Immature natural killer cell (primary cell): ENCODE measurements at regions not wholly inside any gene's neighbourhood (a gene's known extent, or its start where the extent isn't known, plus 50 kb on each side); places are given as distances from the start of the nearest gene placed in this dataset.

ENCODE experiments used
- DNase-seq, 3 donors: peaks; one replicate each; pipeline ENCODE4 v3.0.0; 2022; ENCODE audit warnings: mixed read lengths in 1 of 3
- H3K27ac Mint-ChIP-seq, 6 donors: one replicate each; pipeline ENCODE4 v1.8.0; 2020; ENCODE audit warnings: mixed read lengths in 6 of 6, mild to moderate bottlenecking in 5 of 6, inconsistent platforms in 4 of 6, moderate library complexity in 3 of 6
- H3K27me3 Mint-ChIP-seq, 3 donors: one replicate each; pipeline ENCODE4 v1.8.0; 2020 to 2021; ENCODE audit warnings: low read depth in 3 of 3, mild to moderate bottlenecking in 3 of 3, mixed read lengths in 3 of 3, moderate library complexity in 3 of 3, inconsistent platforms in 1 of 3
- H3K36me3 Mint-ChIP-seq, 3 donors: one replicate each; pipeline ENCODE4 v1.8.0; 2020; ENCODE audit warnings: mixed read lengths in 3 of 3, inconsistent platforms in 2 of 3, mild to moderate bottlenecking in 2 of 3
- H3K4me1 Mint-ChIP-seq, 2 donors: one replicate each; pipeline ENCODE4 v1.8.0; 2020; ENCODE audit warnings: inconsistent platforms in 2 of 2, mild to moderate bottlenecking in 2 of 2, mixed read lengths in 2 of 2, moderate library complexity in 1 of 2
- H3K4me3 Mint-ChIP-seq, 5 donors: one replicate each; pipeline ENCODE4 v1.8.0; 2020; ENCODE audit warnings: mild to moderate bottlenecking in 5 of 5, mixed read lengths in 5 of 5, inconsistent platforms in 3 of 5, moderate library complexity in 3 of 5
- H3K9me3 Mint-ChIP-seq, 6 donors: one replicate each; pipeline ENCODE4 v1.8.0; 2020; ENCODE audit warnings: mild to moderate bottlenecking in 6 of 6, mixed read lengths in 6 of 6, inconsistent platforms in 4 of 6, moderate library complexity in 3 of 6

DNA sequence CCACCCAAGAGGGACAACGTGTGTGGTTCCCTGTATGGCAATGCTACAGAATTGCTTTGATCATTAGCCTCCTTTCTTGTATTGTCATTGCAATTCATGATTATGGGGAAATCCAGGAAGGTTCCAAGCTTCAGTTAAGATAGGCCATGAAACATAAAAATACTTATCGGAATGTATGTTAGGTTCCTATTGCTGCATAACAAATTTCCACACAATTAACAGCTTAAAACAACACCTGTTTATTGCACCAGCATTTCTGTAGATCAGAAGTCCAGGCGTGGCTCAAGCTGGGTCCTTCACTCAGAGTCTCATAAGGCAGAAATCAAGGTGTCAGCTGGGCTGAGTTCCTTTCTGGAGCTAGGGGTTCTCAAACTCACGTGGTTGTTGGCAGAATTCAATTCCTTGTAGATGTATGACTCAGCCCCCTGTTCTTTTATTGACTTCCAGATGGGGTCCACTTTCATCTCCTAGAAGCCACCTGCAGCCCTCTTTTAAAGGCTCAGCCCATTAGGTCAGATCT, 365.6 kb upstream of the TMPO start:
- no peak for DNase-seq
- Mint-ChIP-seq H3K27ac (no peak overlapping the region), H3K4me1 (no peaks in the 10 kb centered on the region), H3K36me3 (no peaks in the 10 kb centered on the region), H3K4me3 (no peak overlapping the region), H3K9me3 (peaks cover 0 to 7% (median under 1%) of the 10 kb centered on the region in 6 donors), H3K27me3 (peaks cover 0 to 6% (median under 1%) of the 10 kb centered on the region in 3 donors)

DNA sequence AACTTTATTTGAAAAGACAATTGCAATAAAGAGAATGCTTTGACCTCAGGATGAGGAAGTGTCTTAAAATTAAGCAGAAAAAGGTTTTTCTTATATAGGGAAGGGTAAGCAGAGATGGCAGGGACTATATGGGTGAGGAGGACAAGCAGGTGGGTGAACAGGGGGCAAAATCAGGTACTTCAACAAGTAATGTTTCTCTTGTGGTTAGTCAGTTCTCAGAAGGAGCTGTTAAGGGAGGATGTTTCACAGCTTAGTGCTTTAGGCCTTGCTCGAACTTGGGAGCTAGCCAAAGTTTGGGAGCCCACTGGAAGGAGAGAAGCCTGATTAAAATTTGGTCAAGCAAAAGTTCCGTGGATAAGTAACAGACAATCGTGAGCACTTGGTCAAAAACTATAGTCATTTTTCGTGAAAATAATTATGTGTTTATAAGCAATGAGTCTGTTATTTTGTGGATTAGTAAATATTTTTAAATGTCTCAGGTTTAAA, 364.2 kb upstream of the TMPO start:
- DNase-seq, result no peak
- Mint-ChIP-seq H3K27me3 (peaks cover 0 to 6% (median 5%) of the 10 kb centered on the region in 3 donors), H3K4me3 (no peak overlapping the region), H3K9me3 (peaks cover 0 to 8% (median 0%) of the 10 kb centered on the region in 6 donors), H3K4me1 (no peaks in the 10 kb centered on the region), H3K36me3 (no peaks in the 10 kb centered on the region), H3K27ac (no peak overlapping the region)

DNA sequence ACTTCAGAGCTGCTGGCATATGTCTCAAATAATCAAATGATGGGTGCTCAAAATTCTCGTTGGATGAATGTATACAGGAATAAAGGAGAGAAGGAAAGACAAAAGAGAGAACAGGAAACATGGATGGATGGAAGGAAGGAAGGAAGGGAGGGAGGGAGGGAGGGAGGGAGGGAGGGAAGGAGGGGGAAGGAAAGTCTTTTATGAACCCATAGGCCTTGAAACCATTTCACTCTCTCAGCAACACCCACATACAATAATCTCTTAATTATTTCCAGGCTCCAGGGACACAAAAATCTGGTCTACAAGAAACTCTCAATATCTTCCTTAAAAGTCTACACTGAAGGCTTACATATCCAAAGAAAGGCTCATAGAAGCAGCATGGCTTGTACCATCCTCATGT, 363.4 kb upstream of the TMPO start:
- Mint-ChIP-seq H3K9me3 (peaks cover 0 to 12% (median 0%) of the 10 kb centered on the region in 6 donors), H3K27ac (no peak overlapping the region), H3K27me3 (peaks cover 0 to 6% (median 5%) of the 10 kb centered on the region in 3 donors), H3K4me1 (no peaks in the 10 kb centered on the region), H3K36me3 (no peaks in the 10 kb centered on the region), H3K4me3 (no peak overlapping the region)
- DNase-seq, result no peak

DNA sequence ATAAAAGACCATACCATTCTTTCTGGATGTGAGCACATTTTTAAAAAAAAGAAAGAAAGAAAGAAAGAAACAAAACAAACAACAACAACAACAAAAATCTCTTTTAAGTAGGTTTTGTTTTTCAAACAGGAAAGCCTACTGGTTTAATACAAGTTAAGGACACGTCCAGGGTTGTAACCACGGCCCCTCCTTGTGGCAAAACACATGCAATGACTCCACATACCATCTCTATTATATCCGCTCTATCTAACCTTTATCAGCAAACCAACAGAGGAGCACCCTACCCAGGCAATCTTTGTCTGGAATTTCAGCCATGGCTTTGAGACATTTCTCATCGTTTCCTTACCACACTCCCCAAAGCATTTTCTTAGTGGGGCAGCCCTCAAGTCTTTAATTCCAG, 360.5 kb upstream of the TMPO start:
- no peak for DNase-seq
- peaks cover 0 to 9% (median 0%) of the 10 kb centered on the region in 6 donors for H3K9me3 Mint-ChIP-seq
- H3K27me3 Mint-ChIP-seq, result peaks cover 0 to 6% (median 5%) of the 10 kb centered on the region in 3 donors
- H3K27ac Mint-ChIP-seq, result no peak overlapping the region
- no peaks in the 10 kb centered on the region for H3K36me3 Mint-ChIP-seq
- no peak overlapping the region for H3K4me3 Mint-ChIP-seq
- H3K4me1 Mint-ChIP-seq, result no peaks in the 10 kb centered on the region

DNA sequence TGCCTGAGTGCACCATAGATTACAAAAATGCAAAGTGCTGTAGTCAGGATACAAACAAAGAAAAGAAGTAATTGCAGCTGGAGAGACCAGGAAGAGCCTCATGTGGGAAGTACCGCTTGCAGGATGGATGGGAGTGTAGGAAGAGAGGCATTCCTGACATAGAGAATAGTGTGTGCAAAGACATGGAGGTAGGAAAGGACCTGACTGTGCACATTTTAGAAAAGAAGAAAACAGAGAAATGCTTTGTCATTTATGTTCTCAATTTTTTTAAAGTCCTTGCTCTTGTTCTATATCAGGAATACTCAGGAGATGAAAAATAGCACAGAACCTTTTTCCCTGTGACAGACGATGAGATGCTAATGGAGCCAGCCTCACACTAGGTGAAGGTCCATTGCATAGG, 358.7 kb upstream of the TMPO start:
- DNase-seq, result no peak
- no peaks in the 10 kb centered on the region for H3K36me3 Mint-ChIP-seq
- peaks cover 0 to 7% (median 0%) of the 10 kb centered on the region in 6 donors for H3K9me3 Mint-ChIP-seq
- peaks cover 0 to 8% (median 6%) of the 10 kb centered on the region in 3 donors for H3K27me3 Mint-ChIP-seq
- no peak overlapping the region for H3K27ac Mint-ChIP-seq
- no peak overlapping the region for H3K4me3 Mint-ChIP-seq
- H3K4me1 Mint-ChIP-seq, result no peaks in the 10 kb centered on the region

DNA sequence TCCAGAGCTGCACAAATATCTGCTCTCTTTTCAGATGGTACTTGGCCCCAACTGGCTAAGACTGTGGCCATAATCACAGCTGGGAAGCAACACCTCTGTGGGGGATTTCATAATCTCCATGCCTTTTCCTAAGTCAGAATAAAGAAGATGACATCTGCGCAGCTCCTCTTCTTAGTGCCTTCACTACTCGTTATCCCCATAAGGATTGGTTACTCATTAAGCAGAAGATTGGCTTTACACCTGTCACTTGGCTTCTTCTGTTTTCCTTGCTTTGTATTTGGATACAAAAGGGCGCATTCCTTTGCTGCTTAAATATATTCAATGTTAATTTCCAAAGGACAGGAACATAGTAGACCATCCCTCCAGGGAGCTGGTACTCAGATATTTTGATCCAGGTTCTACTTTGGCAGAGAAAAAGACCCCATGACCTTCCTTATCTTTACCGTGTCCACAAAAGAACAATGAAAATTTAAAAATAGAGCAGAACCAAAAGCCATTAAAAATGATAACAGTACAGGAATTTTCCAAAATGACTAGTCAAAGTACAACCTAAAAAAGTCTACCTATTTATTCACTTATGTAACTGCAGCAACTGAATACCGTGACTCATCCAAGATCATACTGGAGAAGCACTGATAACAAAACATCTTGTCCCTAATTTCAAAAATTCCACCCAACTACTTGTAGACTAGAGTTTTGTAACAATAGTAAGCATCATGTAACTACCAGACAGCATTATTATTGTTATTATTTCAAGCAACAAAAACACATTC, 352.3 kb upstream of the TMPO start:
- Mint-ChIP-seq H3K36me3 (no peaks in the 10 kb centered on the region), H3K9me3 (no peaks in the 10 kb centered on the region), H3K4me3 (no peak overlapping the region), H3K27ac (no peak overlapping the region), H3K27me3 (peaks cover 0 to 3% (median 2%) of the 10 kb centered on the region in 3 donors), H3K4me1 (no peaks in the 10 kb centered on the region)
- no peak for DNase-seq

DNA sequence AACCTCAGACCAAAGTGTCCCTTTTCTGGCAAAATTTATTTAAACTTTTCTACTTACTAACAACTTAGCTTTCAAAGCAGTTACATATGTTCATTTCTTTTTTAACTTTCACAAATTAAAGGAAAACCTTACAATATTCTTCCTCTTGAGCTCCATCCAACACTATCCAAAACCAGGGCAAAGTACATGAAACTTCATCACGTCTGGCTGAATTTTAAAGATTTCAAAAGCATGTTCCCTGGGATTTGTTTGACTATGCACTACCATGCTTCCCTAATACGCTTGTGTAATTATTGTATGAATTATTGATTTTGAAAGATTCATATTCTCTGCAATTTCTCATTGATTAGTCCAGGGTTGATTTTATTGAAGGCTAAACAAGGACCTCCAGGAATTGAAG, 343.1 kb upstream of the TMPO start:
- no peak for DNase-seq
- H3K36me3 Mint-ChIP-seq, result no peaks in the 10 kb centered on the region
- no peaks in the 10 kb centered on the region for H3K4me1 Mint-ChIP-seq
- no peaks in the 10 kb centered on the region for H3K27me3 Mint-ChIP-seq
- no peak overlapping the region for H3K27ac Mint-ChIP-seq
- H3K9me3 Mint-ChIP-seq, result peaks cover 0 to 2% (median 0%) of the 10 kb centered on the region in 6 donors
- no peak overlapping the region for H3K4me3 Mint-ChIP-seq

DNA sequence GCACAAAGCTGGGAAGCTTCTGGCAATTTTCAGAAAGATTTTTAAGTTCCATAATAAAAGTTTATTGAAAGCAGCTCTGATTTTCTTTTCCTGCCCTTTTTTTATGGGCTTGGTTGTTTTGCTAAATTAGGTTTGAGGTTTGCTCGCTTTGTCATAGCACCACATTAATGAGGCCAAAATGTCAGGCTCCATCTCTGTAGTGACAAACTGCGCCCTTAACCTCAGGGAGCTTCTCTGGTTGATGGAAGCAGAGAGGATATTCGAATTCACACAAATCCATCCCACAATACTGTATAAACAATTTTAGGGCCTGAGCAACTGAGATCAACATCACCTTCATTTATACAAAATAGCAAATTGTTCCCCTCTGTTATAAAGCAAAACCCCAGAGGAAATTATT, 342.6 kb upstream of the TMPO start:
- Mint-ChIP-seq H3K27me3 (peaks cover 0 to 1% (median 0%) of the 10 kb centered on the region in 3 donors), H3K27ac (no peak overlapping the region), H3K36me3 (no peaks in the 10 kb centered on the region), H3K4me3 (no peak overlapping the region), H3K9me3 (peaks cover 0 to 2% (median 0%) of the 10 kb centered on the region in 6 donors), H3K4me1 (no peaks in the 10 kb centered on the region)
- DNase-seq, result no peak

DNA sequence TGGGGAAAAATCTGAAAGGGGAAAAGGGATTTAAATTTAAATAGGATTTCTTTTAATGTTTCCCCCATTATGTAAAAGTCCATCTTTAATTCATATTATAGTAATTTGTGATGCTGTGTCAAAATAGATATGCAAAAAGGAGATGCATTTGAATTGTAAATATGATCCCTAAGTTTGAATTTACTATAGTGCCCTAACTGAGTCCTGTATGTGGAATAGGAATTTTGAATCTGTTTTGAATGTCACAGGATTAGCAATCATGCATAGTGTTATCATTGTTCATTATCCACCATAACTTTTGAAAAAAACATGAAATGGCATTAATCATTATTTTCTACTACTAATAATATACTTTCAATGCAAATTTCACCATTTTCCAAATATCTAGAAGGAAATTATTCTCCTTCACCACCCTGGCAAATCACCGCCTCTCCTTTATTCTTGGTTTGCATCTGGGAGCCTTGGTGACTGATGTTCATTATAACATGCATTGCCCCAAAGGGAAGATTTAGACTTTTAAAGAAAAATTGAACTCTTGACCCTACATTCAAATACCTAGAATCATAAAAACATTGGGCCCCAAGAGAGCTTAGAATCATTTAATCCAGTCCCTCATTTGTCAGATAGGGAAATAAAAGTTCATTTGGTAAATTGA, 341.5 kb upstream of the TMPO start:
- Mint-ChIP-seq H3K4me1 (no peaks in the 10 kb centered on the region), H3K36me3 (no peaks in the 10 kb centered on the region), H3K9me3 (peaks cover 0 to 2% (median 0%) of the 10 kb centered on the region in 6 donors), H3K27ac (no peak overlapping the region), H3K27me3 (peaks cover 0 to 1% (median 0%) of the 10 kb centered on the region in 3 donors), H3K4me3 (no peak overlapping the region)
- DNase-seq, result no peak

DNA sequence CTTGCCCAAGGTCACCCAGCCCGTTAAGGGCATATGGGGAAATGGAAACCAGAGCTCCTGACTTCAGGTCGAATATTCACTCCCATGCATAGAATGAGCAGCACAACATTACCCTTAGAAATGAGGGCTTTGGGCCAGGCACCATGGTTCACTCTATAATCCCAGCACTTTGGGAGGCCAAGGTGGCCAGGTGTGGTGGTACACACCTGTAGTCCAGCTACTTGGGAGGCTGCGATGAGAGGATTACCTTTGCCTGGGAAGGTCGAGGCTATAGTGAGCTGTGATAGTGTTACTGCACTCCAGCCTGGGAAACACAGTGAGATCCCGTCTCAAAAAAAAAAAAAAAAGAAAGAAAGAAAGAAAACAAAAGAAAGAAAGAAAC, 341.0 kb upstream of the TMPO start:
- DNase-seq, result no peak
- Mint-ChIP-seq H3K27me3 (peaks cover 0 to 1% (median 0%) of the 10 kb centered on the region in 3 donors), H3K9me3 (peaks cover 0 to 2% (median 0%) of the 10 kb centered on the region in 6 donors), H3K4me1 (no peaks in the 10 kb centered on the region), H3K4me3 (no peak overlapping the region), H3K27ac (no peak overlapping the region), H3K36me3 (no peaks in the 10 kb centered on the region)

DNA sequence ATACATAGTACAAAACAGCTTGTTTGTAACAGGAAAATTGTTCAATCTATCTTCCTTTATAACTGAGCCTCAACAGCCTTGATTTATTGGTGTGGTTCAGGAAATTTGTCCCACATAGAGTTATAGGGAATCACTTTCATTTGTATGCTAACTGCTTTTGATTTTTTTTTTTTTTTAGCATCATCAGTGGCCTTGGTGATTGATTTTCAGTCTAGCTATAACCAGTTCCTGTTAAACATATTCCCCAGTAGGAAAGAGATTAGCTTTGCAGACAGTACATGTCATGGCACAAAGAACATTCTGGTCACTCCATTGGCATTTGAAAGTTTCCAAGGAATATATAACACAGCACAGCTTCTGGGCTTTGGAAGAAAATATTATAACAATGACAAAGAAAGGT, 337.3 kb upstream of the TMPO start:
- H3K36me3 Mint-ChIP-seq, result no peaks in the 10 kb centered on the region
- H3K27ac Mint-ChIP-seq, result no peak overlapping the region
- no peaks in the 10 kb centered on the region for H3K4me1 Mint-ChIP-seq
- peaks cover 0 to 2% (median 0%) of the 10 kb centered on the region in 6 donors for H3K9me3 Mint-ChIP-seq
- H3K4me3 Mint-ChIP-seq, result no peak overlapping the region
- H3K27me3 Mint-ChIP-seq, result peaks cover 0 to 4% (median 0%) of the 10 kb centered on the region in 3 donors
- DNase-seq, result no peak

DNA sequence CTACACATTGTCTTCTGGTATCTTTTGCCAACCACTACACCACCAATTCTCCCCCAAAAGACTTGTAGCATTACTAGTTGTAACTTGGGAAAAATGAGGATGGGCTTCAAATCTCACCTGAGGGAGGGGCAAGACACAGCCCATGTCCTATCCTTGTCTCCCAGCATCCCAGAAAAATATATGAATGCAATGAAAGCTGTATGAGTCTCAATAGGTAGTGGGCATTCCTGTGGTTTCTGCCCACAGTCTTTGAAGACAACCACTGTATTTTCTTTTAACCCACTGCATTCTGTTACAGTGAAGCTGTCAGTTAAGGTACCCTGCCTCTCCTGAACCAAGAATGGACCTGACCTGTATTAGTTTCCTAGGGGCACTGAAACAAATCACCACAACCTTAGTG, 336.2 kb upstream of the TMPO start:
- Mint-ChIP-seq H3K4me1 (no peaks in the 10 kb centered on the region), H3K9me3 (peaks cover 0 to 2% (median 0%) of the 10 kb centered on the region in 6 donors), H3K27ac (no peak overlapping the region), H3K27me3 (peaks cover 0 to 4% (median 0%) of the 10 kb centered on the region in 3 donors), H3K36me3 (no peaks in the 10 kb centered on the region), H3K4me3 (no peak overlapping the region)
- no peak for DNase-seq

DNA sequence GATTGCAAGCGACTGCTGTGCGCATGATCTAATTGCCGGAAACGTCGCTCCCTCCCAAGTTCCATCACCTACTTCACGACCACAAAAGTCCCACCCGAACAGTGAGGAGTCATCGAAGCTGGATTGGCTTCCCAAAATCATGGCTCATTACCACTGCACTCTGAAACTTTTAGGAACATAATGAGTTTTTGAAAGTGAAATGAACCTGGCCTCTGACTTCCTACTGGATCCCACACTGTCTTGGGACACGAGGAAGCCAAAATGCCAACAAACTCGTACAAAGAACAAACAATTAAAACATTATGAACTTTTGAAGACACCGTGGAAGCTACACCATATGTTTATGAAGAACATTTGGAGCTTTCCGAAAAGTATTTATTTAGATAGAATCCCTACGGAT, 334.8 kb upstream of the TMPO start:
- Mint-ChIP-seq H3K36me3 (no peaks in the 10 kb centered on the region), H3K9me3 (peaks cover 0 to 2% (median 0%) of the 10 kb centered on the region in 6 donors), H3K27me3 (peaks cover 0 to 4% (median 0%) of the 10 kb centered on the region in 3 donors), H3K27ac (no peak overlapping the region), H3K4me1 (no peaks in the 10 kb centered on the region), H3K4me3 (no peak overlapping the region)
- DNase-seq, result no peak

DNA sequence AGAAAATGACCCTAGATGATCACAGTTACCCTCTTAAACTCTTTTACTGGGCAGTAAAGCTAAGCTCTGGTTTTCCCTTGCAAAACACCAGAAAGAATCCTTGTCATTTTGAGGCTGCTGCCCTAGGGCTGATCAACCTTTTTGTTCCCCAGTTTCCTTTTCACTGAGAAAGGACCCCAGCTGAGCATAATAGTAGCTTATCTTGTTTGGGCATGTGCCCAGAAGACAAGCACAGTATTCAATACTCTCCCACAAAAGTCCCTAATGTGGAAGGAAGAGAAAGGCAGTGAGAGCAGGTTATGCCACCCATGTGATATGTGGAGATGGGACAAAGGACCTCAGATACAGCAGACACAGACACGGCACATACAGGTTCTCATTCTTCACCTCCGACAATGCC, 332.6 kb upstream of the TMPO start:
- no peaks in the 10 kb centered on the region for H3K4me1 Mint-ChIP-seq
- no peaks in the 10 kb centered on the region for H3K9me3 Mint-ChIP-seq
- no peak overlapping the region for H3K27ac Mint-ChIP-seq

More for the DNA sequence above, 332.6 kb upstream of the TMPO start:
- no peak overlapping the region for H3K4me3 Mint-ChIP-seq
- H3K36me3 Mint-ChIP-seq, result no peaks in the 10 kb centered on the region
- H3K27me3 Mint-ChIP-seq, result peaks cover 0 to 3% (median 0%) of the 10 kb centered on the region in 3 donors
- DNase-seq, result no peak
